HL-60 (cell line): ENCODE measurements at regions not wholly inside any gene's neighbourhood (a gene's known extent, or its start where the extent isn't known, plus 50 kb on each side); places are given as distances from the start of the nearest gene placed in this dataset.
"Not testable (repeated sequence)": the region's sequence is repeated elsewhere in the genome, so short reads cannot be mapped to it uniquely, and the experiment has no call there.

Experiments
- CTCF ChIP-seq: IDR thresholded peaks from one replicate; pipeline ENCODE4 v1.5.1; 2011; ENCODE audit warnings: low read length, control low read depth, inconsistent platforms; ENCODE audit not compliant: insufficient read depth
- GABPA ChIP-seq: IDR thresholded peaks from 2 replicates; pipeline ENCODE4 v1.6.1; 2012; ENCODE audit warnings: low read depth
- POLR2AphosphoS5 ChIP-seq: IDR thresholded peaks from 2 replicates; pipeline ENCODE4 v1.6.1; 2012; ENCODE audit warnings: low read depth
- REST ChIP-seq: IDR thresholded peaks from 2 replicates; pipeline ENCODE4 v1.6.1; 2012; ENCODE audit warnings: low read depth; ENCODE audit not compliant: insufficient replicate concordance
- SPI1 ChIP-seq: IDR thresholded peaks from 2 replicates; pipeline ENCODE4 v1.6.1; 2012; ENCODE audit warnings: low read depth, mild to moderate bottlenecking, borderline replicate concordance

GRCh38 chr18:73671480-73671879, 476.2 kb downstream of the FBXO15 start:
- TF ChIP-seq CTCF, REST, SPI1, POLR2AphosphoS5, GABPA: not testable (repeated sequence)
